Neural cell (in vitro differentiated cells): ENCODE measurements at regions not wholly inside any gene's neighbourhood (a gene's known extent, or its start where the extent isn't known, plus 50 kb on each side); places are given as distances from the start of the nearest gene placed in this dataset.

Experiments used
- H2AFZ ChIP-seq: fragments of 200-600, 300-800 bp; sonication (generic), shearing (Covaris generic); 2 replicates; pipeline ENCODE4 v1.6.0; 2014; ENCODE audit warnings: low read depth, mild to moderate bottlenecking, antibody characterized with exemption, low read length, moderate library complexity
- H3F3A ChIP-seq: fragments of 200-600 bp; shearing (Covaris generic); 2 replicates; pipeline ENCODE4 v1.6.1; 2016; ENCODE audit warnings: mild to moderate bottlenecking, moderate library complexity, mixed read lengths, antibody characterized with exemption, low read length; ENCODE audit not compliant: insufficient read depth, poor library complexity, severe bottlenecking
- H3K27ac ChIP-seq: fragments of 200-600, 300-800 bp; sonication (generic), shearing (Covaris generic); 2 replicates; pipeline ENCODE4 v1.5.1; 2014; ENCODE audit warnings: mild to moderate bottlenecking, low read length, moderate library complexity
- H3K27me3 ChIP-seq: fragments of 300-800, 200-600 bp; sonication (generic), shearing (Covaris generic); 2 replicates; pipeline ENCODE4 v1.6.0; 2014; ENCODE audit warnings: mild to moderate bottlenecking, low read depth, low read length, moderate library complexity; ENCODE audit not compliant: insufficient read depth
- H3K36me3 ChIP-seq: fragments of 300-800, 200-600 bp; sonication (generic), shearing (Covaris generic); 2 replicates; pipeline ENCODE4 v1.5.1; 2014; ENCODE audit warnings: mild to moderate bottlenecking, antibody characterized with exemption, low read length, moderate library complexity; ENCODE audit not compliant: insufficient read depth
- H3K4me2 ChIP-seq: fragments of 300-800, 200-600 bp; sonication (generic), shearing (Covaris generic); 2 replicates; pipeline ENCODE4 v1.6.0; 2014; ENCODE audit warnings: mild to moderate bottlenecking, low read length
- H3K4me3 ChIP-seq: fragments of 300-800, 200-600 bp; sonication (generic), shearing (Covaris generic); 2 replicates; pipeline ENCODE4 v1.5.1; 2014; ENCODE audit warnings: mild to moderate bottlenecking, low read length, moderate library complexity
- H3K79me2 ChIP-seq: fragments of 200-600 bp; shearing (Covaris generic); replicated peaks from 2 replicates; pipeline ENCODE4 v1.6.0; 2014; ENCODE audit warnings: mild to moderate bottlenecking, low read length, moderate library complexity; ENCODE audit not compliant: insufficient read depth
- H3K9ac ChIP-seq: fragments of 300-800, 200-600 bp; sonication (generic), shearing (Covaris generic); 2 replicates; pipeline ENCODE4 v1.6.1; 2016; ENCODE audit warnings: mild to moderate bottlenecking, low read length, mixed read lengths
- H3K9me2 ChIP-seq: fragments of 200-600 bp; shearing (Covaris generic); 2 replicates; pipeline ENCODE4 v1.6.1; 2016; ENCODE audit warnings: mild to moderate bottlenecking, low read length, mixed read lengths; ENCODE audit not compliant: insufficient read depth
- H3K9me3 ChIP-seq: fragments of 200-600, 300-800 bp; sonication (generic), shearing (Covaris generic); 2 replicates; pipeline ENCODE4 v1.6.1; 2016; ENCODE audit warnings: mild to moderate bottlenecking, mixed run types, low read length, moderate library complexity, mixed read lengths
- H4K20me1 ChIP-seq: fragments of 200-600 bp; shearing (Covaris generic); 2 replicates; pipeline ENCODE4 v1.6.1; 2016; ENCODE audit warnings: mild to moderate bottlenecking, mixed run types; ENCODE audit not compliant: insufficient read depth
- EP300 ChIP-seq: fragments of 450-650 bp; conservative IDR thresholded peaks from 2 replicates; pipeline ENCODE4 v1.6.1; 2014; ENCODE audit warnings: antibody characterized with exemption, mild to moderate bottlenecking, moderate library complexity; ENCODE audit not compliant: poor library complexity, severe bottlenecking
- EZH2 ChIP-seq: fragments of 200-600, 300-800 bp; shearing (Covaris generic), sonication (generic); IDR thresholded peaks from 2 replicates; pipeline ENCODE4 v1.6.1; 2014; ENCODE audit warnings: antibody characterized with exemption, low read length, borderline replicate concordance, mild to moderate bottlenecking; ENCODE audit not compliant: insufficient read depth, poor library complexity, severe bottlenecking
- MXI1 ChIP-seq: fragments of 450-650 bp; conservative IDR thresholded peaks from 2 replicates; pipeline ENCODE4 v1.6.1; 2014; ENCODE audit warnings: antibody characterized with exemption, mild to moderate bottlenecking; ENCODE audit not compliant: poor library complexity, severe bottlenecking
- POLR2AphosphoS5 ChIP-seq: IDR thresholded peaks from 2 replicates; pipeline ENCODE4 v1.6.1; 2012
- RAD21 ChIP-seq: fragments of 450-650 bp; conservative IDR thresholded peaks from 2 replicates; pipeline ENCODE4 v1.6.1; 2014; ENCODE audit warnings: antibody characterized with exemption, mild to moderate bottlenecking, moderate library complexity
- SMC3 ChIP-seq: fragments of 450-650 bp; conservative IDR thresholded peaks from 2 replicates; pipeline ENCODE4 v1.6.1; 2014; ENCODE audit warnings: antibody characterized with exemption, mild to moderate bottlenecking, moderate library complexity; ENCODE audit not compliant: poor library complexity
- TAF1 ChIP-seq: IDR thresholded peaks from 2 replicates; pipeline ENCODE4 v1.6.1; 2012; ENCODE audit warnings: low read depth
- TF ChIP-seq, protein P1 (sequence below): IDR thresholded peaks from 2 replicates; pipeline ENCODE4 v1.6.1; 2012; ENCODE audit warnings: borderline replicate concordance
- TF ChIP-seq, protein P2 (sequence below): fragments of 450-650 bp; IDR thresholded peaks from 2 replicates; pipeline ENCODE4 v1.5.1; 2014; ENCODE audit warnings: antibody characterized with exemption, mild to moderate bottlenecking, moderate library complexity; ENCODE audit not compliant: poor library complexity, severe bottlenecking

DNA sequence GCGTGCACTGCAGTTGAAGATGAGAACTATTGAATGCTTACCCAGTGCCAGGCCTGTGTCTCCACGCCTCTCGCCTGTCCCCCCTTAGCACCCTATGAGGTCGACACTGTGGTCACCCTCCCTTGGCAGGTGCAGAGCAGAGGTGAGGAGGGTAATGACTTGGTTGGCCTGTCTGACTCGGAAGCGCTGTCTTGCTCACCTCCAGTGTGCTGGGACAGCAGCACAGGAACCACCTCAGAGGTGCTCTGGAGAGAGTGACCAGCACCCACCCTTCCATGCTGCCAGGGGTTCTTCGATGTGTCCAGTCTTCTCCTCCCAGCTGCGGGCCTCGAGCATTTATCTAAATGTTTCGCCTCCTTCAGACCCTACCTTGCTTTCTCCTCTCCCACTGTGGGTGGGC lies 178.3 kb upstream of the IRX2 start:
- no peak overlapping the region for H3K27ac ChIP-seq
- H2AFZ ChIP-seq = no peak overlapping the region
- H3K79me2 ChIP-seq = no peaks in the 10 kb centered on the region
- H3K36me3 ChIP-seq = no peaks in the 10 kb centered on the region
- H3K4me2 ChIP-seq = no peak overlapping the region
- no peaks in the 10 kb centered on the region for H3K9me2 ChIP-seq
- H3K9me3 ChIP-seq = no peaks in the 10 kb centered on the region
- TF ChIP-seq MXI1 (no peak), POLR2AphosphoS5 (no peak), TAF1 (no peak), RAD21 (no peak), EZH2 (no peak), EP300 (no peak), SMC3 (no peak)
- TF ChIP-seq, protein P1, sequence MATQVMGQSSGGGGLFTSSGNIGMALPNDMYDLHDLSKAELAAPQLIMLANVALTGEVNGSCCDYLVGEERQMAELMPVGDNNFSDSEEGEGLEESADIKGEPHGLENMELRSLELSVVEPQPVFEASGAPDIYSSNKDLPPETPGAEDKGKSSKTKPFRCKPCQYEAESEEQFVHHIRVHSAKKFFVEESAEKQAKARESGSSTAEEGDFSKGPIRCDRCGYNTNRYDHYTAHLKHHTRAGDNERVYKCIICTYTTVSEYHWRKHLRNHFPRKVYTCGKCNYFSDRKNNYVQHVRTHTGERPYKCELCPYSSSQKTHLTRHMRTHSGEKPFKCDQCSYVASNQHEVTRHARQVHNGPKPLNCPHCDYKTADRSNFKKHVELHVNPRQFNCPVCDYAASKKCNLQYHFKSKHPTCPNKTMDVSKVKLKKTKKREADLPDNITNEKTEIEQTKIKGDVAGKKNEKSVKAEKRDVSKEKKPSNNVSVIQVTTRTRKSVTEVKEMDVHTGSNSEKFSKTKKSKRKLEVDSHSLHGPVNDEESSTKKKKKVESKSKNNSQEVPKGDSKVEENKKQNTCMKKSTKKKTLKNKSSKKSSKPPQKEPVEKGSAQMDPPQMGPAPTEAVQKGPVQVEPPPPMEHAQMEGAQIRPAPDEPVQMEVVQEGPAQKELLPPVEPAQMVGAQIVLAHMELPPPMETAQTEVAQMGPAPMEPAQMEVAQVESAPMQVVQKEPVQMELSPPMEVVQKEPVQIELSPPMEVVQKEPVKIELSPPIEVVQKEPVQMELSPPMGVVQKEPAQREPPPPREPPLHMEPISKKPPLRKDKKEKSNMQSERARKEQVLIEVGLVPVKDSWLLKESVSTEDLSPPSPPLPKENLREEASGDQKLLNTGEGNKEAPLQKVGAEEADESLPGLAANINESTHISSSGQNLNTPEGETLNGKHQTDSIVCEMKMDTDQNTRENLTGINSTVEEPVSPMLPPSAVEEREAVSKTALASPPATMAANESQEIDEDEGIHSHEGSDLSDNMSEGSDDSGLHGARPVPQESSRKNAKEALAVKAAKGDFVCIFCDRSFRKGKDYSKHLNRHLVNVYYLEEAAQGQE = no peak
- TF ChIP-seq, protein P2, sequence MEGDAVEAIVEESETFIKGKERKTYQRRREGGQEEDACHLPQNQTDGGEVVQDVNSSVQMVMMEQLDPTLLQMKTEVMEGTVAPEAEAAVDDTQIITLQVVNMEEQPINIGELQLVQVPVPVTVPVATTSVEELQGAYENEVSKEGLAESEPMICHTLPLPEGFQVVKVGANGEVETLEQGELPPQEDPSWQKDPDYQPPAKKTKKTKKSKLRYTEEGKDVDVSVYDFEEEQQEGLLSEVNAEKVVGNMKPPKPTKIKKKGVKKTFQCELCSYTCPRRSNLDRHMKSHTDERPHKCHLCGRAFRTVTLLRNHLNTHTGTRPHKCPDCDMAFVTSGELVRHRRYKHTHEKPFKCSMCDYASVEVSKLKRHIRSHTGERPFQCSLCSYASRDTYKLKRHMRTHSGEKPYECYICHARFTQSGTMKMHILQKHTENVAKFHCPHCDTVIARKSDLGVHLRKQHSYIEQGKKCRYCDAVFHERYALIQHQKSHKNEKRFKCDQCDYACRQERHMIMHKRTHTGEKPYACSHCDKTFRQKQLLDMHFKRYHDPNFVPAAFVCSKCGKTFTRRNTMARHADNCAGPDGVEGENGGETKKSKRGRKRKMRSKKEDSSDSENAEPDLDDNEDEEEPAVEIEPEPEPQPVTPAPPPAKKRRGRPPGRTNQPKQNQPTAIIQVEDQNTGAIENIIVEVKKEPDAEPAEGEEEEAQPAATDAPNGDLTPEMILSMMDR = no peak
- no peaks in the 10 kb centered on the region for H3F3A ChIP-seq
- no peaks in the 10 kb centered on the region for H4K20me1 ChIP-seq
- no peaks in the 10 kb centered on the region for H3K27me3 ChIP-seq
- H3K4me3 ChIP-seq = no peak overlapping the region
- no peak overlapping the region for H3K9ac ChIP-seq

GRCh38 chr5:2921651-2922050 lies 170.2 kb upstream of the IRX2 start:
- Histone ChIP-seq H4K20me1 (no peaks in the 10 kb centered on the region), H3K27ac (no peak overlapping the region), H3K36me3 (no peaks in the 10 kb centered on the region), H3K79me2 (no peaks in the 10 kb centered on the region), H3K9me3 (no peaks in the 10 kb centered on the region), H2AFZ (no peak overlapping the region), H3K27me3 (no peaks in the 10 kb centered on the region), H3K4me3 (no peak overlapping the region), H3K4me2 (no peak overlapping the region), H3F3A (no peaks in the 10 kb centered on the region), H3K9me2 (no peaks in the 10 kb centered on the region), H3K9ac (no peak overlapping the region)
- TF ChIP-seq, protein P2 = no peak
- TF ChIP-seq, protein P1 = no peak
- no peak for TF ChIP-seq MXI1
- TF ChIP-seq EZH2 = no peak
- TF ChIP-seq EP300 = no peak
- no peak for TF ChIP-seq RAD21
- no peak for TF ChIP-seq POLR2AphosphoS5
- TF ChIP-seq SMC3 = no peak
- no peak for TF ChIP-seq TAF1
